Natural killer cell treated with Interleukin-12 subunit alpha and Interleukin-12 subunit beta and Interleukin-15 and Interleukin-18, amount 100 ng/mL, for 72 hours (primary cell): ENCODE measurements at regions not wholly inside any gene's neighbourhood (a gene's known extent, or its start where the extent isn't known, plus 50 kb on each side); places are given as distances from the start of the nearest gene placed in this dataset.

Source experiments
- ATAC-seq, 2 donors: fragments of 150-1000 bp; cut with Tn5 transposase in 1 of 2; sonication (Bioruptor Pico), chemical (Tn5 transposase) in 1 of 2; 2 replicates each; pipeline ENCODE4 v1.10.0; 2021
- DNase-seq: peaks from one replicate; pipeline ENCODE4 v3.0.0; 2022; ENCODE audit warnings: low spot score
- H3K27ac Mint-ChIP-seq, 2 donors: 1 replicate in 1 of 2; 2 replicates in 1 of 2; pipeline ENCODE4 v1.8.0; 2022; ENCODE audit warnings: mixed read lengths in 2 of 2, mild to moderate bottlenecking in 1 of 2, moderate library complexity in 1 of 2
- H3K27me3 Mint-ChIP-seq, 2 donors: 1 replicate in 1 of 2; 2 replicates in 1 of 2; pipeline ENCODE4 v1.8.0; 2022; ENCODE audit warnings: mixed read lengths in 2 of 2
- H3K36me3 Mint-ChIP-seq: one replicate; pipeline ENCODE4 v1.8.0; 2022; ENCODE audit warnings: mixed read lengths
- H3K4me1 Mint-ChIP-seq, 2 donors: 1 replicate in 1 of 2; 2 replicates in 1 of 2; pipeline ENCODE4 v1.8.0; 2022; ENCODE audit warnings: low read depth in 2 of 2, mixed read lengths in 2 of 2, mild to moderate bottlenecking in 1 of 2
- H3K4me3 Mint-ChIP-seq: one replicate; pipeline ENCODE4 v1.8.0; 2022; ENCODE audit warnings: mixed read lengths
- H3K9me3 Mint-ChIP-seq: 2 replicates; pipeline ENCODE4 v1.8.0; 2022; ENCODE audit warnings: mixed read lengths

DNA sequence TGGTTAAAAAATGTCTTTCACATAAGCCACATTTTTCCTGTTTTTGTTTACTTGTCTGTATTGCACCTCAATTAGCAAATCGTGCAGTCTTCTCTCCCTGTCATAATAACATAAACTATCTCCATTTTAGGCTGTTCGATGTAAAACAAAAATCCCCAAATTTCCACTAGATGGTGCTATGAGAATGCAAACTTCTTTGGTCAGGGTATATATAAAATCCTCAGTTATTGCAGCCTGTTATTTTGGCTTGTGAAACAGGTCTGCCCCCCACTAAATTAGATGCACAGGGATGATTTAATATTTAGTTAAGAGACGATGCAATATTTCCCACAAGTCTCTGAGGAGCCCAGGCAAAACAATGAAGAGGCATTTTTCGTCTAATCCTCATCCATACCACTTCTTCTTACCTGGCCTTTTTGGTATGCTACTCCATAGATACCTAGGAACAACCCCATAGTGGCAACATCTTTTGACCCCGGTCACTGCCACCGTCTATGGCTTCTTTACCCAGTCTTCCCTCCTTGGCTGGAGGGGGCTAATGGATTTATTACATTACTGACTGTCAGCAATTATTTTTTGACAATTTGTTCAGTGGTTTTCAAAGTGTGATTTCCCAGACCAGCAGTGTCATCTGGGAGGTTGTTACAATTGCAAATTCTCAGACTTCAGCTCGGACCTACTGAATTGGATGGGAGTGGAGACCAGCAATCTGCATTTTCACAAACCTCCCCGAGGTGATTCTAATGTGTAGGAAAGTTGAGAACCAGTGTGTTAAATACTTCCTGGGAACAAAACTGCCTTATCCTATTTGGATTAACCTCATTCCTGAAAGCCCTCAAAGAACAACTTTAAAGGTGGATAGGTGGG is 117.4 kb upstream of the CWC22 start:
- Mint-ChIP-seq H3K9me3 (no peaks in the 10 kb centered on the region), H3K27me3 (peaks cover 3 to 18% of the 10 kb centered on the region in 2 donors), H3K4me3 (no peak overlapping the region), H3K36me3 (no peaks in the 10 kb centered on the region), H3K27ac (no peak overlapping the region), H3K4me1 (peaks cover 0 to 5% of the 10 kb centered on the region in 2 donors)
- DNase-seq, result no peak
- ATAC-seq, result no peak

DNA sequence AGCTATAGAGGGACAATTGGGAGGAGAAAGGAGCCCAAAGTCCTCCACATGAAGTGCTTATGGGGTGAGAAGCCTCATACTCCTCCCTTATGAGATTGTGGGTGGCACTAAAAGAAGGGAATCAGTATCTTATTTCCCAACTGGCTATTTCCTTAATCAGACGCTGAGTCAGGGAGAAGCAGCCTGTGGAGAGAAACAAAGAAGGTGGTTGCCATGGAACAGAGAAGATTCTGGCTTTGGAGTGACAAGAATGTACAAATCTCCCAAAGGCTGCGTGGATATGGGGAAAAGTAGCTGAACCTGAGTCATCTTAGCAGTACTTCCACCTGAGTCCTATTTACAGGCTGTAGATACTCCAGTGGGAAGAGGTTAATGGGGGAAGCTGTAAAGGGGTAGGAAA is 115.8 kb upstream of the CWC22 start:
- H3K9me3 Mint-ChIP-seq, result no peaks in the 10 kb centered on the region

DNA sequence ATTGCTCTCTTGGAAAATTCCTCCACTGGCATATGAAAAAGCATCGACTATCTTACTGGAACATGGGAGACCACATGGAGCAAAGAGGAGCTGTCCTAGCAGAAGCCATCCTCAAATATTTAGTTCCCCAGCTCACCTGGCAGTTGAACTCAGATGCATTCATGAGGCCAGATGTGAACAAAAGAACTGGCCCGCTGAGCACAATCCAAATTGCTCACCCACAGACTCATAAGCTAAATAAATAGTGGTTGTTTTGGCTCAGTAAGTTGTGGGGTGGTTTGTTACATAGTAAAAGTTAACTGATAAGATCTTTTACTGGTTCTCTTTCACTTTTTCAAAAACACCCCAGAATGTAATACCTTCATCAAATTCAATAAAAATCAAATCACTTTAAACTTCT is 108.6 kb upstream of the CWC22 start:
- Mint-ChIP-seq H3K4me3 (no peak overlapping the region), H3K27ac (no peak overlapping the region), H3K4me1 (no peaks in the 10 kb centered on the region), H3K9me3 (no peaks in the 10 kb centered on the region), H3K27me3 (peaks cover 4 to 18% of the 10 kb centered on the region in 2 donors), H3K36me3 (no peaks in the 10 kb centered on the region)
- DNase-seq, result no peak
- no peak for ATAC-seq

More for the DNA sequence above, 115.8 kb upstream of the CWC22 start:
- ATAC-seq (no peak), DNase-seq (no peak)
- peaks cover 0 to 5% of the 10 kb centered on the region in 2 donors for H3K4me1 Mint-ChIP-seq
- no peak overlapping the region for H3K4me3 Mint-ChIP-seq
- H3K36me3 Mint-ChIP-seq, result no peaks in the 10 kb centered on the region
- H3K27me3 Mint-ChIP-seq, result peaks cover 2 to 20% of the 10 kb centered on the region in 2 donors
- H3K27ac Mint-ChIP-seq, result no peak overlapping the region

DNA sequence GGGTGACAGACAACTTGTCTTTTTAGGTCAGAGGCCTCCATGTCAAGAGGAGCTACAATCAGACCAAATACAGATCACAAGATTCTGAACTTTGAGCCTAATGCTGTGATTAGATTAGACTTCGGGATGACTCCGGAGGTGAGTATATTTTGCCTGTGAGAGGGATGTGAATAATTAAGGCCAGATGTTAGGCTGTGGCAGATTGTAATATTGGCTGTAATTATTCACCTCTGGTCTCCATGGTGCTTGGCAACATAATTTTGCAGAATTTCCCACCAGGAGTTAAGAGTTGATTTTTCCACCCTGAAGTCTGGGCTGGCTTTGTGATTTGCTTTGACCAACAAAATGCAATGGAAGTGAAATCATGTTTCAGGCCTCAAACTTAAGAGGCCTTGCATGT is 108.2 kb upstream of the CWC22 start:
- Mint-ChIP-seq H3K36me3 (no peaks in the 10 kb centered on the region), H3K27ac (no peak overlapping the region), H3K9me3 (no peaks in the 10 kb centered on the region), H3K4me3 (no peak overlapping the region), H3K27me3 (peaks cover 4 to 18% of the 10 kb centered on the region in 2 donors), H3K4me1 (no peaks in the 10 kb centered on the region)
- no peak for ATAC-seq
- no peak for DNase-seq

DNA sequence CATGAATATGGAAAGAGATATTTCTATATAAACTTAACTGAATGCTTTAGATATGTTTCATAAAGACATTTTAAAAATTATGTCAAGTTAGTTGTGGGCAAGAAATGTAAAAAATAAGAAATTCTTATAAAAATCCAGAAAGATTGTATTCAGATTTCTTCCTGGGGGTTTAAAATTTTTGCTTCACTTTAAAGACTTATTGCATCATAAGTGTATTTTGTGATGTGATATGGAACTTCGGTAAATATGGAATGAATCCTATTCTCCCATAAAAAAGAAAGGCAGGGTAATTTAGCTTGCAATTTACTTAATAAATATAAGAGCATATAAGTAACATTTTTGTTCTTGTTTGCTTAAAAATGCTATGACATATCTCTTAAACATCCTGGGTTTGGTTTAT is 104.8 kb upstream of the CWC22 start:
- H3K4me3 Mint-ChIP-seq, result no peak overlapping the region
- ATAC-seq, result no peak
- H3K27ac Mint-ChIP-seq, result no peak overlapping the region

DNA sequence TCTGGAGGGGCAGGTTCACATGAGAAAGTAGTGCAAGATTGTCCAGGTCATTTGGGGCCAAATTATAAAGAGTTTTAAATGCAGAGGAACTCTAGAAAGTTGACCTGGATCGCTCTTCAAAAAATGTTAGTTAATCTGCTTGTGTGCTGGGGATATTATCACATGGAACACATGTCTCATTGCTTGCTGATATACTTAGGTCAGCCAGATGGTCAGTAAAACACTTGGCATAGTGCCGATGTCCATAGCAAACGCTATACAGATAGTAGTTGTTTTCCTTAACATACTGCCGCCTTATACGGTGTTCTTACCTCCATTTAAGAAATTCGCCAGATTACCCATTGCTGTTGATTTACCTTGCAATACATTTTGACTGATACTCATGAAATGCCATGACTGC is 103.4 kb upstream of the CWC22 start:
- no peak overlapping the region for H3K27ac Mint-ChIP-seq
- H3K4me1 Mint-ChIP-seq, result no peaks in the 10 kb centered on the region
- ATAC-seq (no peak), DNase-seq (no peak)
- H3K4me3 Mint-ChIP-seq, result no peak overlapping the region
- H3K9me3 Mint-ChIP-seq, result peaks cover 1% of the 10 kb centered on the region
- H3K27me3 Mint-ChIP-seq, result peaks cover 14 to 16% of the 10 kb centered on the region in 2 donors
- no peaks in the 10 kb centered on the region for H3K36me3 Mint-ChIP-seq

More for the DNA sequence above, 104.8 kb upstream of the CWC22 start:
- no peak for DNase-seq
- Mint-ChIP-seq H3K9me3 (no peaks in the 10 kb centered on the region), H3K4me1 (no peaks in the 10 kb centered on the region), H3K27me3 (peaks cover 8 to 11% of the 10 kb centered on the region in 2 donors), H3K36me3 (no peaks in the 10 kb centered on the region)

DNA sequence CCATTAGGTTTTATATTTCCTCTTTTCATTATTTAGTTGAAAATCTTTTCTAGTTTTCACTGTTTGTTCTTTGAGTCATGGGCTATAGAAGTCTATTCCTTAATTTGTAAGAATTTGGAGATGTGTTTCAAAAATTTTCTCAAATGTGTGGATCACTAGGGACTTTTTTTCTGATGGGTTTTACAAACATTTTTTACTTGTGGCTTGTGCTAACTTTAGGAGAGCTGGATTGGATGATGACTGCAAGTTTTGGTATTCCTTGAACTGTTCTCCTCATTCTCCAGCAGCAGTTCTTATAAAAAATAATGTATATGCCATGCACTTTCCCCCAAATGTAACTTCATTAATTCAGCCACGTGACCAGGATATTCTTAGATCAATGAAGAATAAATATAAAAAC is 94.7 kb upstream of the CWC22 start:
- Mint-ChIP-seq H3K27me3 (peaks cover 10 to 13% of the 10 kb centered on the region in 2 donors), H3K27ac (no peak overlapping the region), H3K4me1 (no peaks in the 10 kb centered on the region), H3K9me3 (peaks cover 5% of the 10 kb centered on the region), H3K4me3 (no peak overlapping the region), H3K36me3 (no peaks in the 10 kb centered on the region)
- DNase-seq, result no peak
- ATAC-seq, result no peak

DNA sequence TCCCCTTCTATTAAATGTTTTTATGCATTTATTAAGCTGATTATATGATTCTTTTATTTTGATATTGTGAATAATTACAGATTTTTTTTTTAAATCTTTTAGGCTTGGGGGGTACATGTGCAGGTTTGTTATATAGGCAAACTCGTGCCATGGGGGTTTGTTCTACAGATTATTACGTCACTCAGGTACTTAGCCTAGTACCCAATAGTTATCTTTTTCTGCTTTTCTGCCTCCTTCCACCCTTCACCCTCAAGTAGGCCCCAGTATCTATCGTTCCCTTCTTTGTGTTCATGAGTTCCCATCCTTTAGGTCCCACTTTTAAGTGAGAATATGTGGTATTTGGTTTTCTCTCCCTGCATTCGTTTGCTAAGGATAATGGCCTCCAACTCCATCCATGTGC is 92.2 kb upstream of the CWC22 start:
- Mint-ChIP-seq H3K9me3 (peaks cover 3% of the 10 kb centered on the region), H3K4me1 (no peaks in the 10 kb centered on the region), H3K27ac (no peak overlapping the region), H3K27me3 (peaks cover 5 to 11% of the 10 kb centered on the region in 2 donors), H3K4me3 (no peak overlapping the region), H3K36me3 (no peaks in the 10 kb centered on the region)
- ATAC-seq, result no peak
- DNase-seq, result no peak

DNA sequence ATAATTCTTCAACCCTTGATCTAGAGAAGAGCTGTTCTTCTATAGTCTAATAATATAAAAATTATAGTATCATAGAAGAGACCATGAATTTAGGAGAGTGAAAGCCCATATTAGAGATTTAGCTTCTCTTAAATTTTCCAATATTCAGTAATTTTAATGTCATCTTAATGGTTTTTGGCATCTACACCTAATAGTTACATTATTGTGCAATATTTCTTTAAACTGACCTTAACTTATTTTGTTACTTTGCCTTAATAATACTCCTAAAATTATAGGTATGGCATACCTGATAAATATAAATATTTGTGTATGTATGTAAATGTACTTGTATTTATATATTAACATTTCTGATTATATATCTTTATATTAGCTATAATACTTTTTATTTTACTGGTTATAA is 78.0 kb upstream of the CWC22 start:
- H3K4me1 Mint-ChIP-seq, result no peaks in the 10 kb centered on the region
- H3K9me3 Mint-ChIP-seq, result peaks cover 8% of the 10 kb centered on the region
- no peaks in the 10 kb centered on the region for H3K36me3 Mint-ChIP-seq
- ATAC-seq (no peak), DNase-seq (no peak)
- no peak overlapping the region for H3K4me3 Mint-ChIP-seq
- peaks cover 11 to 38% of the 10 kb centered on the region in 2 donors for H3K27me3 Mint-ChIP-seq
- H3K27ac Mint-ChIP-seq, result no peak overlapping the region

DNA sequence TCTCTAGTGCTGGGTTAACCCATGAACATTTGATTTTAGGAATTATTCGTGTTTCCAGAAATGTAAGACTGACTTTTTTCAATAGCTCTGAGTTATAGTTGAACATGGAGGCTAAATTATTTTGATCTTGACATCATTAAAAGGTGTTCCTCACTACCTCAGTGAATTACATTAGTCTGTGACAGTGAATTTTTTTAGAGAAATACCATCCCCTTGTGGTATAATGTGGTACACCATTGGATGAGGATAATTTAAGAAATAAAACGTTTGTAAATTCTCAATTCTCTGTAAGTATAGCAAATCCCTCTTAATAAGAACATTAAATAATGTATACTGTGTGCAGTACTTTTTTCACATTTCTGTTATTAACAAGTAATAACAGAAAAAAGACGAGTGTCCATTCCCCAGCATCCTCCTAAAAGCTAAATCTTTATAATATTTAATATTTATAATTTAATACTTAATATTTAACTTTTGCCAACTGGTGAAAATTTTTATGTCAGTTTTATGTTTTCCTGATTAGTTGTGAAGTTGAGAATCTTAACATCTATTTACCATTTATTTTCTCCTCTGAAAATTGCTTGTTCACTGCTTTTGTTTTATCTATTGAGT is 70.3 kb upstream of the CWC22 start:
- DNase-seq (no peak), ATAC-seq (no peak)
- no peaks in the 10 kb centered on the region for H3K36me3 Mint-ChIP-seq
- no peak overlapping the region for H3K27ac Mint-ChIP-seq
- H3K27me3 Mint-ChIP-seq, result peaks cover 7 to 15% of the 10 kb centered on the region in 2 donors
- H3K4me1 Mint-ChIP-seq, result no peaks in the 10 kb centered on the region
- H3K9me3 Mint-ChIP-seq, result peaks cover 10% of the 10 kb centered on the region
- H3K4me3 Mint-ChIP-seq, result no peak overlapping the region

DNA sequence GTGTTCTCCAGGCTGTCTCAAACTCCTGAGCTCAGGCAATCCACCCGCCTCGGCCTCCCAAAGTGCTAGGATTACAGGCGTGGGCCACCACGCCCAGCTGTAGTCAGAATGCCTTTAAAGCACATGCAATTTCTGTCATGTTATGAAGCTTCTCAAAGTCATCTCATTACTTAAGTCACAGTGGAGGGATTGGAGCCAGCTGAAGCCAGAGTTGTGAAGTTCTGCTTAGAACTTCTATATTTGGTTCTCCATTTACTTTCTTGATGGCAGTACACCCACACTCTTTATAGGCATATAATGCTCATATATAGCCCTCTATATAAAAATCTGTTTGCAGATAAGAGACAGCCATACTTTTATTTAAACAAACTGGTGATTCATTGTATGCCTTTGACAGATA is 68.8 kb upstream of the CWC22 start:
- no peak for ATAC-seq
- no peak overlapping the region for H3K4me3 Mint-ChIP-seq
- no peak for DNase-seq
- peaks cover 2% of the 10 kb centered on the region for H3K9me3 Mint-ChIP-seq
- no peak overlapping the region for H3K27ac Mint-ChIP-seq
- no peaks in the 10 kb centered on the region for H3K36me3 Mint-ChIP-seq
- peaks cover 3 to 7% of the 10 kb centered on the region in 2 donors for H3K27me3 Mint-ChIP-seq
- H3K4me1 Mint-ChIP-seq, result no peaks in the 10 kb centered on the region

DNA sequence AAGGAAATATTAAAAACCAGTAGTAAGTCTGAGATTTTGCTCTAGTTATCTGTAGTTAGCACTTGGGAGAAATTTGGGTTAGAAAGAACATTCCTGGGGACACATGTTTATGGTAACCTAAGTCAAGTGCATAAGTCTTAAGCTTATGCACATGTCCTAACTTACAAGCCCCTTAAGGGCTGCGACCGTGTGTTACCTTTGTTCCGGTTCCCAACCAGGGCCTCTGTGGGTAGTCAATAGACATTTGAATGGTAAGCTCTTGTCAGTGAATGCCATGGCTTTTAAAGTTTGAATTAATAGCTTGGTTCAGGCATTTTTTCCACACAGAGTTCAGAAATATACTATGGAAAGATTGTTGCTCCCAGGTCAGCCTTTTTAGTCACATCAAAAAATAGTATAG is 64.7 kb upstream of the CWC22 start:
- Mint-ChIP-seq H3K27me3 (no peaks in the 10 kb centered on the region), H3K36me3 (no peaks in the 10 kb centered on the region), H3K27ac (no peak overlapping the region), H3K4me1 (no peaks in the 10 kb centered on the region), H3K9me3 (peaks cover 9% of the 10 kb centered on the region), H3K4me3 (no peak overlapping the region)
- DNase-seq (no peak), ATAC-seq (no peak)

DNA sequence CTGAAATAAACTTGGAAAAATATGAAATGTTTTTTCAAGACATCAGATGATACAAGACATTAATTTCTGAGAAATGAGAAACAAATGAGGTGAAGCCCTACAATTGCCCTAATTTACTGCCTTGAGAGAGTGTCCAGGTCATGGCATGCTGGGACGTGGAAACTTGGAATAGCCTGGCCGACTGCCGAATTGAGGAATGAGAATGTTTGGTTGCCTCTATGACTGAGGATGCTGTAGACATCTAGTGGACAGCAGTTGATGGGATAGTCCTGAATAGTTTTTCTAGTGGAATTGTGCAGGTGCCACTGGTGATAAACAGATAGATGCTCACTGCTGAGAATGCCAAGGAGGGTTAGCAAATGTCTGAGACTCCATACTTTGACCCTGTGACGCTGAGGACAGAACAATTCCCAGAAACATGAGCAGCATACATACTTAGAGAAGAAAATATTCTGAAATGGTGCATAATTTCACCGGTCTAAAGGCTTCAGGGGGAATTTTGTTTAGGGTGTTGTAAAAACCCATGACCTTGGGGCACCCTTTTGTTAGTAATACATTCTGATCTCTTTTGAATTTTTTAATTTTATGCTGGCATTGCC is 56.5 kb upstream of the CWC22 start:
- Mint-ChIP-seq H3K36me3 (no peaks in the 10 kb centered on the region), H3K9me3 (no peaks in the 10 kb centered on the region), H3K4me3 (no peak overlapping the region), H3K27me3 (no peaks in the 10 kb centered on the region), H3K27ac (no peak overlapping the region), H3K4me1 (no peaks in the 10 kb centered on the region)
- DNase-seq (no peak), ATAC-seq (no peak)

DNA sequence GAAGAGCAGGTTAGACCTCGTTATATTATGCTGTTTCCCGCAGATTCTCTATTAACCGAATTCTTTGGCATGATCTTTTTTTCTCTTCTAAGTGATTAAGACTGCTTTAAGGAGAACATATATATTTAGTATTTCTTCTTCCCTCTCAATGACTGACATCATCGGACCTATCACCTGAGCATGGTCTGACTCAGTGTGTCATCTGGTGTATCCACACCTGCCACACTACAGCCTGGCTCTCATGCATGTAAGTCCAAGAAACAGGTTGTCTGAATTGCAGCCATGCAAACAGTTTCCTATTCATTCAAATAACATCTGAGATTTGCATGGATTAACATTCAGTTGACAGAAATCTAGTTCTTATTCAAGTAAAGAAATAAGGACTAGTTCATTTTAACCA is 55.1 kb upstream of the CWC22 start:
- Mint-ChIP-seq H3K36me3 (no peaks in the 10 kb centered on the region), H3K4me1 (no peaks in the 10 kb centered on the region), H3K27me3 (no peaks in the 10 kb centered on the region), H3K4me3 (no peak overlapping the region), H3K27ac (no peak overlapping the region), H3K9me3 (no peaks in the 10 kb centered on the region)
- DNase-seq (no peak), ATAC-seq (no peak)
